ENCODE measurements at regions not wholly inside any gene's neighbourhood (a gene's known extent, or its start where the extent isn't known, plus 50 kb on each side); places are given as distances from the start of the nearest gene placed in this dataset.

- no peak for DNase-seq (ENCODE audit: low spot score)
- no peak for FAIRE-seq
Observed at GRCh38 chr16:59754854-59755253, 1020.7 kb upstream of the GOT2 start.

DNA sequence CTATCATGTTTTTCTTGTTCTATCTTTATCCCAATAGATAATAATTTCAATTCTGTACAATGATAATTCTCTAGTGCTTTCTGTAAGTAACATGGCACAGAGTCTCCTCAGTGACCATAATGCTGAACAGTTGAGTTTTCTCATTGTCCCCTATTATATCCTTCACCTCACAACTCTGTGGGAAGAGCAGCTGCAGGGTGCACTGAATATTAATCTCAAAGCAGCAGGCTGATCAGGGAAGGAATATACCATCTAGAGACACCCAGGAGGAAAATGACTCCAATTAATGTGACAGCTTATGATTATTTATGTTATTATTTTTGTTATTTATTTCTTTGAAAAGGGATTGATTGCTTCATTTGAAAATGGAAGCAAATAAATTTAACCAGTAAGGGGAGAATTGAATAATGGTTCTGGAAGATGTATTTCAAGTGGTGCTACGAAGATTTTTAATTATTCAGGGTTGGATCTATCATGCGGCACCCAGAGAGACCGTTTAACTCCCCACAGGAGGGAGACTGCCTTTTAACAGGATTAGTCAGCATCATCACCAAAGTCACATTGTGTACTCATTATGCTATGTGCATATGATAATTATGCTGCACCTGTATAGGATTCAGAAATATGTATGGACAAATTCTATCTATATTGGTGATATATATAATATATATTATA, 1015.7 kb upstream of the GOT2 start:
- no peak for DNase-seq (ENCODE audit: low spot score)
- FAIRE-seq: no peak

DNA sequence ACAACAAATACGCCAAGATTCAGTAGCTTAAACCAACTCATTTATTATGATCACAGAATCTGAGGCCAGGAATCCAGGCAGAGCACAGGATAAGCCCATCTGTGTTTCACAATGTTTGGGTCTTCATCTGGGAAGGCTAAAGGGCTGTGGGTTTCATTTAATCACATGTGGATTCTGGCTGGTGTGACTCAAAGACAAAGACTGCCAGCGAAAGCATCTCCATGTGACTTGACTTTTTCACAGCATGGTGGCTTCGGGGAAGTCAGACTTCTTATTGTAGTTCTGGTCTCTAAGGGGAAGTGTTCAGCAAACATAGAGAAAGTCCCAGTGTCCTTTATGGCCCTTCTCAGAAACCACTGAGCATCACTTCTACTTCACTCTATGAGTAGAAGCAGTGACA, 1014.4 kb upstream of the GOT2 start:
- no peak for FAIRE-seq
- DNase-seq (ENCODE audit: low spot score): no peak

DNA sequence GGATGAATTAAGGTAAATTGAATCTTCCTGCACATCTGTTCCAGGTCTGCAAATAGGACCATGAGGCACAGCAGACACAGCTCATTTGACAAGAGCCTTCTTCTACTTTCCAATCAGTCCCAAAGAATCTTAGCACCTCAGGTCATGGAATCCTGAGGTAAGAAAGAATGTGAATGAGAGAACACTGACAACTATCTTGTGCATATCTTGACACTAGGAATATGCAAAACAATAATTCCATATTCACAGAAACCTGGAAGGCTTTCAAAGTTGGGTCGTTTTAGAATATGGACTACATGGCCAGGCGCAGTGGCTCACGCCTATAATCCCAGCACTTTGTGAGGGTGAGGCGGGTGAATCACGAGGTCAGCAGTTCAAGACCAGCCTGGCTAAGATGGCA, 1009.4 kb upstream of the GOT2 start:
- FAIRE-seq: no peak
- no peak for DNase-seq (ENCODE audit: low spot score)

DNA sequence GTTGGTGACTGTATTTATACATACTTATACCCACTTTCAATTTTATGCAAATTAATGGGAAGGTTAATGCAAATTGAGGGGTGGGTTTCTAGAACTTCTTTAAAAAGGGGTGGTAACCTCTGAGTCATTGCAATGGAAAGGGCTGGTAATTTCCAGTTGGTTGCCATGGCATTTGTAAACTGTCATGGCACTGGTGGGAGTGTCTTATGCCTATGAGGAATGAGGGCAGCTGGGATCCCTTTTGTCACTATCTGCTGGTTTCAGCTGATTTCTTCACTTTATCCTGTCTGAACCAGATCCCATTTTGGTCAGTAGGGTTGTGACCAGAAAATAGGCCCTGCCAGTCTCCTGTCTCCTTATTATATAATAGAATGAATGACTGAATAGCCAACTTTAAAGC, 1006.7 kb upstream of the GOT2 start:
- FAIRE-seq: no peak
- no peak for DNase-seq (ENCODE audit: low spot score)

DNA sequence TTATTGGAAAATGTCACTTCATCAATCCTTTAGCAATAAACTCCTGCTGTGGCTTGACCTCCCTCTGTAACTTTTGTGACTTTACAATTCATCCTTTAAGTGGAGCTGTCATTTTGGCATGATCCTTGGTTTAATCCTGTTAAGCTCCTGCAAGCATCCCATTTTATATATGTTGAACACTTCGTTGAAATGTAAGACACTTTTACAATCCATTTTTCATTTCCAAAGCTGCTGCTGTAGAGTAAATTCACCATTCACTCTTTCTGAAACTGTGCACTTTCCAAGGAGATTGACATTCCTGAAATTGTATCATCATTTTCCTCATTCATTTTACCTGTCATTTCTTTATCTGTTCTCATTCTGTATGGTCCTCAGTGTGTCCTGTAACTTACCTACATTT, 1003.2 kb upstream of the GOT2 start:
- FAIRE-seq (no peak), DNase-seq (ENCODE audit: low spot score) (no peak)

GRCh38 chr16:59733321-59733720, 999.2 kb upstream of the GOT2 start:
- DNase-seq (ENCODE audit: low spot score) (no peak), FAIRE-seq (no peak)

GRCh38 chr16:59729613-59730012, 995.5 kb upstream of the GOT2 start:
- no peak for FAIRE-seq

DNA sequence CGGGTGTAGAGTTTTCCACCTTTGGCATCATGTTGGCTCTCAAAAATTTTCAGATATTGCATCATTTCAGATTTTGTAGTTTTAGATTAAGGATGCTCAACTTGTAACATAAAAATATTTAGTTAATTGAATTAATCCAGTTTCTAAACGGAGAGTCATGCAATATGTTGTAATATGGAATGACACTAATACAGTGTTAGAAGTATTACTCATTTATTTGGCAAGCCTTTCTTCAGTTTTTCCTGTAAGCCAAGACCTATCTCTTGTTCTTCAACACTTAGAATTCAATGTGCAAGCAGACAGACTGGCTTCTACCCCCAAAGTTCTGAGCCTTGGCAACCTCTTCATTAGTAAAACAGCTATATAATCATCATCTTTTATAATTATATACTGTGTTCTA, 985.0 kb upstream of the GOT2 start:
- FAIRE-seq (no peak), DNase-seq (ENCODE audit: low spot score) (no peak)

More at GRCh38 chr16:59729613-59730012, 995.5 kb upstream of the GOT2 start:
- no peak for DNase-seq (ENCODE audit: low spot score)

GRCh38 chr16:59707436-59708226, 973.5 kb upstream of the GOT2 start:
- DNase-seq (ENCODE audit: low spot score): no peak
- no peak for FAIRE-seq

GRCh38 chr16:59701963-59702930, 968.1 kb upstream of the GOT2 start:
- FAIRE-seq: no peak

DNA sequence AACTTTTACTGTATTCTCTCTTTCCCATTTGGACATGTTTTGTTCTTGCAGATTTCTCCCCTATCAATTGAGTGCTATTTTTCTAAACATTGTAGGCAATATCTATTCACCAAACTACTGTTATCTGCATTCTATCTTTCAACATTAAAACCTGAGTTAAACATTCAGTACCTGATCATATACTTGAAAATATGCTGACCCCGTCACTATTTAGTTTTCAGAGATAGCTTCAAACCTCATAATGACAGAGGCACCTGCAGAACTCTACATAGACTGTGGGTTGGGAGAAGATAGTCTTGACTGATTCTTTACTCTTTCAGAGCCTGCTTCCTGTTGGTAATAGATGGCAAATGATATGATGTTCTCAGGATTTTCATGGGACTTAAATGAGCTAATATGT, 965.7 kb upstream of the GOT2 start:
- DNase-seq (ENCODE audit: low spot score) (no peak), FAIRE-seq (no peak)

More at GRCh38 chr16:59701963-59702930, 968.1 kb upstream of the GOT2 start:
- no peak for DNase-seq (ENCODE audit: low spot score)

DNA sequence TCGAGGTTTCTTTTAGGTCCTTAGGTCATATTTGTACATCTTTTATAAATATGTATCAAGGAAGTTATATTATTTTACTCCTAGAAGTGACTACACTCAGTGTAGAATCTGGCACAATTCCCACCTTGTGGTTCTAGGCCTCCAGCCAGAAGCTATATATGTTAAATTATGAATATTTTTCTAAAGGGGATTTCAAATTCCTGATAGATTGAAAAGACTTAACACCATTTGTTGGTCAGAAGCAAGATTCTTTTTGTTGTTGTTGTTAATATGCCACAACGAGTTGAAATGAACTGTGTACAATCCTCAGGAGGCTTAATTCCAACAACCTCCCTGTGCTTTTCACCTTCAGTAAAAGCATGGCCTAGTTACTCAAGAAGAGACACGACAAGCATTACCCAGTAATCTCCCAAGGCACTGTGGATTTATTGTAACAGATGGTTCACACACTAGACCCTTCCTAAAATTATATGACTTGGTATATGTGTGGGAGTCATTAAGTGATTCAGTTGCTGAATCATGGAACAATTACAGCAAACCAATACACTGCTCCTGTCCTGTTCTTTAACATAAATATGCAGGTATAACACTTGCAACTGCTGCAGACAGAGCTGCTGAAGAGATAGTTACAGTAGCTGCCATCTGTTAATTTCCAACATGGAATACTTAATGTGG, 964.4 kb upstream of the GOT2 start:
- FAIRE-seq (no peak), DNase-seq (ENCODE audit: low spot score) (no peak)

DNA sequence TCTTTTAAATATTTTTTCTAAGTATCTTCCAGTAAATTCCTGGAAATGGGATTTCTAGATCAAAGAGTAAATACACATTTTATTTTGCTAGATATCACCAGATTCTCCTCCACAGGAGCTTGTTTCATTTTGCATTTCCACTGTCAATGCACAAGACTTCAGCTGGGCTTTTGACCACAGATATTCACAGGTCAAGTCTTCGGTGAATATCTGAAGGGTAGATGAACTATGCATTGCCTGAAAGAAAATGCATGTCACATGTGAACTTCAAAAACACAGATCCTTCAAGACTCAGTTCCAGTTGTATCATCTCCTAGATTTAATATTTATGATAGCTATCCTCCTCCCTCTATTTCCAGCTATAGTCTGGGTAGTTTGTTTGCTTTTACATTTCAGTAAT, 963.6 kb upstream of the GOT2 start:
- DNase-seq (ENCODE audit: low spot score): no peak
- no peak for FAIRE-seq

- DNase-seq (ENCODE audit: low spot score): no peak
- FAIRE-seq: no peak
Observed at GRCh38 chr16:59697236-59697635, 963.1 kb upstream of the GOT2 start.

GRCh38 chr16:59696495-59696894, 962.4 kb upstream of the GOT2 start:
- FAIRE-seq (no peak), DNase-seq (ENCODE audit: low spot score) (no peak)

- no peak for FAIRE-seq
- no peak for DNase-seq (ENCODE audit: low spot score)
Observed at GRCh38 chr16:59690216-59690615, 956.1 kb upstream of the GOT2 start.

DNA sequence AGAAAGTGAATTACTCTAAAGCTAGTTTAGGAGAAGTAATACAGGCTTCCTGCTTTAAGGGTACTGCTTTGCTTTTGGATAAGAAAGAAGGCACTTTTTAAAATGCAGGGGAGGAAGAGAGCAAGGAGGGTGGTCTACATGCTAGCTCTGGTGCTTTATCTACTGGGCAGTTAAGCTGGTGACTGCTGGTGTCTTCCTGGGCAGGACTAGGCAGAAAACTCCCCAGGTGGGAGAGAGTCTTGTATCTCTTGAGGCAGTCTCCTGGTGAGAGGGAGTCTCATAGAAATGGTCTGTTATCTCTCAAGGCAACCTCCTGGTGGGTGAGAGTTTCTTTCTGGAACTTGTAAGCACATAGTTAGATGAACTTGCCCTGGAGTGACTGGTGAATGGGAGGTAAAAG, 953.9 kb upstream of the GOT2 start:
- DNase-seq (ENCODE audit: low spot score) (no peak), FAIRE-seq (no peak)

- DNase-seq (ENCODE audit: low spot score): no peak
- FAIRE-seq: no peak
Observed at GRCh38 chr16:59686405-59686804, 952.3 kb upstream of the GOT2 start.

DNA sequence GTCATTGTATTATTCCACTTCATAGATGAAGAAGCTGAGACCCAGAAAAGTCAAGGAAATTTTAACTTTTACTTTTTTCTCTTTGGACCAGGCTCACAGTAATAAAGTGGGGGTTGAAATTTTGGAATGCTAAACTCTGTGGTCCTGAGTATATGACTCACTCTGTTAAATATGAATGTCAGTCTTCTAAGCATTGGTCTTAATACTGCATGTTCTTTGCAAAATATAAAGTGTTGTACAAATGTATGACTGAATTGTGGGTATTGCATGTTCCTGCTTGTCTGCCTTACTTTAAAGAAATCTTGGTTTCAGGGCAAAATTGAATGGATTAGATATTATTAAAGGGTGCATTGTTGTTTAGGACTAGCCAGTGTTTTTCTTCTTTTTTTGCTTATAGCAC, 950.8 kb upstream of the GOT2 start:
- peak; percentile 7 for DNase-seq (ENCODE audit: low spot score)

GRCh38 chr16:59683709-59684108, 949.6 kb upstream of the GOT2 start:
- FAIRE-seq (no peak), DNase-seq (ENCODE audit: low spot score) (no peak)

More for the DNA sequence above, 950.8 kb upstream of the GOT2 start:
- no peak for FAIRE-seq

Measured in urothelium cell line (cell line).